ENCODE measurements at regions not wholly inside any gene's neighbourhood (a gene's known extent, or its start where the extent isn't known, plus 50 kb on each side); places are given as distances from the start of the nearest gene placed in this dataset.
"Not testable (repeated sequence)": the region's sequence is repeated elsewhere in the genome, so short reads cannot be mapped to it uniquely, and the experiment has no call there.

- DNase-seq = not testable (repeated sequence)
Observed at GRCh38 chr7:76709703-76710102, 82.6 kb upstream of the POMZP3 start.

- DNase-seq = not testable (repeated sequence)
Observed at GRCh38 chr7:76708446-76708845, 81.4 kb upstream of the POMZP3 start.

- DNase-seq = not testable (repeated sequence)
Observed at GRCh38 chr7:76703815-76704214, 76.7 kb upstream of the POMZP3 start.

GRCh38 chr7:76686277-76686676 is 59.2 kb upstream of the POMZP3 start:
- not testable (repeated sequence) for DNase-seq

- DNase-seq = not testable (repeated sequence)
Observed at GRCh38 chr7:76684737-76685136, 57.7 kb upstream of the POMZP3 start.

GRCh38 chr7:76683631-76684030 is 56.6 kb upstream of the POMZP3 start:
- not testable (repeated sequence) for DNase-seq

- not testable (repeated sequence) for DNase-seq
Observed at GRCh38 chr7:76681810-76682209, 54.7 kb upstream of the POMZP3 start.

GRCh38 chr7:76679174-76679573 is 52.1 kb upstream of the POMZP3 start:
- not testable (repeated sequence) for DNase-seq

- not testable (repeated sequence) for DNase-seq
Observed at GRCh38 chr7:76678500-76678899, 51.4 kb upstream of the POMZP3 start.

- DNase-seq = not testable (repeated sequence)
Observed at GRCh38 chr7:76676890-76677289, 49.8 kb upstream of the POMZP3 start.

Measured in T1000 (cell line).